ENCODE measurements at regions not wholly inside any gene's neighbourhood (a gene's known extent, or its start where the extent isn't known, plus 50 kb on each side); places are given as distances from the start of the nearest gene placed in this dataset.

DNA sequence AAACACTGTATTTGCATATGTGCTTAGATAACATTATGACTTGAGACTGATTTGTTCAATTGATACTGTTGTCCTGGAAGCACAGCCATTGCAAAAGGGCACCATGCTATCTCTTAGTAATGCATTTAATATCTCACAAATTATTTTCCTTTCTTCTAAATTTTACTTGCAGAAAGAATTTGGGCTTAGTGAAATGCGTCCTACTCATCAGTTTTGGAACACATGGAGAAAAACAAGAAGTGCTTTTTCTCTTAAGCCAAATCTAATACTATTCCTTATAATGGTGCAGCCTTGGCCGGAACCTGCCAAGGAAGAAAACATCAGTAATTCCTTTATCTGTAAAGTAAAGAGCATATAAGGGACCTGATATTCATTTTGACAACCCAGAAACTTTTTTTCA lies 172.2 kb upstream of the ZNF608 start:
- no peak for TF ChIP-seq ZNF217 (IDR thresholded peaks at IDR 0.05)
- TF ChIP-seq, protein P1, sequence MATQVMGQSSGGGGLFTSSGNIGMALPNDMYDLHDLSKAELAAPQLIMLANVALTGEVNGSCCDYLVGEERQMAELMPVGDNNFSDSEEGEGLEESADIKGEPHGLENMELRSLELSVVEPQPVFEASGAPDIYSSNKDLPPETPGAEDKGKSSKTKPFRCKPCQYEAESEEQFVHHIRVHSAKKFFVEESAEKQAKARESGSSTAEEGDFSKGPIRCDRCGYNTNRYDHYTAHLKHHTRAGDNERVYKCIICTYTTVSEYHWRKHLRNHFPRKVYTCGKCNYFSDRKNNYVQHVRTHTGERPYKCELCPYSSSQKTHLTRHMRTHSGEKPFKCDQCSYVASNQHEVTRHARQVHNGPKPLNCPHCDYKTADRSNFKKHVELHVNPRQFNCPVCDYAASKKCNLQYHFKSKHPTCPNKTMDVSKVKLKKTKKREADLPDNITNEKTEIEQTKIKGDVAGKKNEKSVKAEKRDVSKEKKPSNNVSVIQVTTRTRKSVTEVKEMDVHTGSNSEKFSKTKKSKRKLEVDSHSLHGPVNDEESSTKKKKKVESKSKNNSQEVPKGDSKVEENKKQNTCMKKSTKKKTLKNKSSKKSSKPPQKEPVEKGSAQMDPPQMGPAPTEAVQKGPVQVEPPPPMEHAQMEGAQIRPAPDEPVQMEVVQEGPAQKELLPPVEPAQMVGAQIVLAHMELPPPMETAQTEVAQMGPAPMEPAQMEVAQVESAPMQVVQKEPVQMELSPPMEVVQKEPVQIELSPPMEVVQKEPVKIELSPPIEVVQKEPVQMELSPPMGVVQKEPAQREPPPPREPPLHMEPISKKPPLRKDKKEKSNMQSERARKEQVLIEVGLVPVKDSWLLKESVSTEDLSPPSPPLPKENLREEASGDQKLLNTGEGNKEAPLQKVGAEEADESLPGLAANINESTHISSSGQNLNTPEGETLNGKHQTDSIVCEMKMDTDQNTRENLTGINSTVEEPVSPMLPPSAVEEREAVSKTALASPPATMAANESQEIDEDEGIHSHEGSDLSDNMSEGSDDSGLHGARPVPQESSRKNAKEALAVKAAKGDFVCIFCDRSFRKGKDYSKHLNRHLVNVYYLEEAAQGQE (IDR thresholded peaks at IDR 0.05; ENCODE audit: low read depth, low read length), result no peak

Data from GM12878 (cell line).